Keratinocyte (primary cell): ENCODE measurements at regions not wholly inside any gene's neighbourhood (a gene's known extent, or its start where the extent isn't known, plus 50 kb on each side); places are given as distances from the start of the nearest gene placed in this dataset.

ENCODE experiments used
- DNase-seq: peaks from one replicate; pipeline ENCODE4 v3.0.0-alpha.2; 2011; ENCODE audit warnings: low read depth, missing footprints, low spot score
- FAIRE-seq: peaks from 2 replicates; lab custom pipeline; 2011; peaks lifted over from hg19 to GRCh38; lab: Jason Lieb, UNC
- H2AFZ ChIP-seq: 2 replicates; pipeline ENCODE4 v1.6.0; 2012; ENCODE audit warnings: low read length, control low read depth, inconsistent platforms; ENCODE audit not compliant: control insufficient read depth
- H3K27ac ChIP-seq: 2 replicates; pipeline ENCODE4 v1.5.1; 2011; ENCODE audit warnings: low read length; ENCODE audit not compliant: control insufficient read depth, insufficient read depth
- H3K27me3 ChIP-seq: 3 replicates; pipeline ENCODE4 v1.6.0; 2011; ENCODE audit warnings: low read length; ENCODE audit not compliant: control insufficient read depth, insufficient read depth; ENCODE audit errors: extremely low read depth
- H3K36me3 ChIP-seq, 2 experiments: 2 replicates in 1 of 2; 3 replicates in 1 of 2; pipeline ENCODE4 v1.5.1; 2011; ENCODE audit warnings: low read length in 2 of 2, mild to moderate bottlenecking in 1 of 2; ENCODE audit not compliant: control insufficient read depth in 2 of 2, insufficient read depth in 2 of 2; ENCODE audit errors: extremely low read depth in 1 of 2
- H3K4me1 ChIP-seq: 3 replicates; pipeline ENCODE4 v1.5.1; 2011; ENCODE audit warnings: low read length; ENCODE audit not compliant: control insufficient read depth, insufficient read depth; ENCODE audit errors: extremely low read depth
- H3K4me2 ChIP-seq: 3 replicates; pipeline ENCODE4 v1.6.0; 2011; ENCODE audit warnings: low read depth, low read length; ENCODE audit not compliant: control insufficient read depth, insufficient read depth; ENCODE audit errors: extremely low read depth
- H3K4me3 ChIP-seq, 3 experiments: fragments of 200-600 bp in 1 of 3; sonication (generic) in 1 of 3; 2 replicates in 2 of 3; 3 replicates in 1 of 3; pipeline ENCODE4 v1.5.1; 2011 to 2016; ENCODE audit warnings: low read length in 3 of 3, mild to moderate bottlenecking in 3 of 3, control low read depth in 2 of 3, inconsistent platforms in 1 of 3, low read depth in 1 of 3, mixed read lengths in 1 of 3, mixed run types in 1 of 3, moderate library complexity in 1 of 3; ENCODE audit not compliant: control insufficient read depth in 2 of 3, insufficient read depth in 2 of 3; ENCODE audit errors: extremely low read depth in 1 of 3
- H3K79me2 ChIP-seq: 2 replicates; pipeline ENCODE4 v1.6.0; 2012; ENCODE audit warnings: low read length; ENCODE audit not compliant: control insufficient read depth, insufficient read depth
- H3K9ac ChIP-seq: 3 replicates; pipeline ENCODE4 v1.6.0; 2011; ENCODE audit warnings: low read length; ENCODE audit not compliant: control insufficient read depth, insufficient read depth; ENCODE audit errors: extremely low read depth
- H3K9me1 ChIP-seq: 3 replicates; pipeline ENCODE4 v1.6.0; 2011; ENCODE audit warnings: low read length; ENCODE audit not compliant: control insufficient read depth, insufficient read depth; ENCODE audit errors: extremely low read depth
- H3K9me3 ChIP-seq: 2 replicates; pipeline ENCODE4 v1.5.1; 2012; ENCODE audit warnings: low read depth, low read length; ENCODE audit not compliant: control insufficient read depth
- H4K20me1 ChIP-seq: 3 replicates; pipeline ENCODE4 v1.6.0; 2011; ENCODE audit warnings: low read length; ENCODE audit not compliant: control insufficient read depth, insufficient read depth; ENCODE audit errors: extremely low read depth
- CTCF ChIP-seq, 3 experiments: IDR thresholded peaks in 1 of 3; conservative IDR thresholded peaks in 1 of 3; optimal IDR thresholded peaks in 1 of 3; 2 replicates in 2 of 3; 3 replicates in 1 of 3; pipeline versions ENCODE3 to v1.5.1; 2011; ENCODE audit warnings: low read length in 3 of 3, mild to moderate bottlenecking in 3 of 3, moderate library complexity in 2 of 3, control low read depth in 1 of 3, inconsistent platforms in 1 of 3; ENCODE audit not compliant: insufficient read depth in 2 of 3; ENCODE audit errors: extremely low read depth in 1 of 3
- EZH2 ChIP-seq: IDR thresholded peaks from one replicate; pipeline ENCODE4 v1.6.1; 2012; ENCODE audit warnings: inconsistent platforms, mild to moderate bottlenecking, low read length, moderate library complexity
- dilution Hi-C: fragments of 300-500 bp; cut with MboI; formaldehyde crosslinking; loops from one replicate; pipeline ENCODE4 v1.7.0; 2020; ENCODE audit warnings: low sequenced_read_pairs; ENCODE audit not compliant: extremely low pct_ligation_motif_present

GRCh38 chr5:156197042-156197635 lies 129.8 kb upstream of the SGCD start:
- Histone ChIP-seq H3K27me3 (no peaks in the 10 kb centered on the region), H3K9ac (no peak overlapping the region), H3K79me2 (no peaks in the 10 kb centered on the region), H4K20me1 (no peaks in the 10 kb centered on the region), H2AFZ (no peak overlapping the region), H3K27ac (no peak overlapping the region), H3K4me1 (no peaks in the 10 kb centered on the region), H3K36me3 (no peaks in the 10 kb centered on the region), H3K9me1 (no peaks in the 10 kb centered on the region), H3K4me2 (no peak overlapping the region), H3K9me3 (no peaks in the 10 kb centered on the region), H3K4me3 (no peak overlapping the region)
- dilution Hi-C loops: no loop called here
- TF ChIP-seq EZH2: no peak
- TF ChIP-seq CTCF (optimal IDR thresholded peaks at IDR 0.05 in 1 of 3, IDR thresholded peaks at IDR 0.05 in 1 of 3, conservative IDR thresholded peaks at IDR 0.05 in 1 of 3; ENCODE audit: extremely low read depth in 1 of 3, insufficient read depth in 2 of 3, low read length in 3 of 3): no peak
- DNase-seq: no peak
- no peak for FAIRE-seq

GRCh38 chr5:156199045-156199444 lies 127.9 kb upstream of the SGCD start:
- FAIRE-seq: no peak
- Histone ChIP-seq H3K36me3 (no peaks in the 10 kb centered on the region), H3K27me3 (no peaks in the 10 kb centered on the region), H3K4me2 (no peak overlapping the region), H3K4me3 (no peak overlapping the region), H3K27ac (no peak overlapping the region), H2AFZ (no peak overlapping the region), H3K79me2 (no peaks in the 10 kb centered on the region), H3K4me1 (no peaks in the 10 kb centered on the region), H3K9ac (no peak overlapping the region), H4K20me1 (no peaks in the 10 kb centered on the region), H3K9me3 (no peaks in the 10 kb centered on the region), H3K9me1 (no peaks in the 10 kb centered on the region)
- DNase-seq: no peak
- dilution Hi-C loops: no loop called here
- TF ChIP-seq EZH2 (no peak), CTCF (optimal IDR thresholded peaks at IDR 0.05 in 1 of 3, IDR thresholded peaks at IDR 0.05 in 1 of 3, conservative IDR thresholded peaks at IDR 0.05 in 1 of 3; ENCODE audit: extremely low read depth in 1 of 3, insufficient read depth in 2 of 3, low read length in 3 of 3) (no peak)
